Upper lobe of left lung (tissue), 4 donors: ENCODE measurements at regions not wholly inside any gene's neighbourhood (a gene's known extent, or its start where the extent isn't known, plus 50 kb on each side); places are given as distances from the start of the nearest gene placed in this dataset.

Experiments used
- EP300 ChIP-seq, 4 donors: sonication (generic); formaldehyde crosslinking; IDR thresholded peaks; one replicate each; pipeline ENCODE4 v1.5.1; 2017; ENCODE audit warnings: antibody characterized with exemption in 4 of 4, control low read depth in 2 of 4
- TF ChIP-seq, protein P1 (sequence below), 6 experiments: fragments of 450-650 bp in 4 of 6; fragments of 200-600 bp in 2 of 6; sonication (generic) in 2 of 6; IDR thresholded peaks; one replicate each; pipeline ENCODE4 v1.5.1; 2016 to 2019; ENCODE audit warnings: antibody characterized with exemption in 6 of 6

DNA sequence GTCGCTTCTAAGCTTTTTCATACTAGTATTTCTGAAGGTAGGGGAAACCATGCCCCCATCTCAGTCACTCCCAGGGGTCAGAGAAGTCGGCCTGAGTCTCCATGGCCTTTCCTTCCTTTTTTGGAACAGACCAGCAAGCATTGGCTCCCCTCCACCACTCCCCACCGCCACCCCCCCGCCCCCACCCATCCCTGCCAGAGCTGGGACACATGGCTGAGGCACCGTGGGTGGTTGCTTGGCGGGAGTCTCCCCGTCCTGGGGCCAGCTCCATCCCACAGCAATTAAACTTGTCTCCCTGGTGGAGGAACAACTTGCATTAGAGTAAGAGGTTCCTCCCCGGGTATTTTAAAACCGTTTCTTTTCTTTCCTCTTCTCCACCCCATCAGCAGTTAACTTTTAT lies 100.8 kb upstream of the TFPI start:
- TF ChIP-seq, protein P1, sequence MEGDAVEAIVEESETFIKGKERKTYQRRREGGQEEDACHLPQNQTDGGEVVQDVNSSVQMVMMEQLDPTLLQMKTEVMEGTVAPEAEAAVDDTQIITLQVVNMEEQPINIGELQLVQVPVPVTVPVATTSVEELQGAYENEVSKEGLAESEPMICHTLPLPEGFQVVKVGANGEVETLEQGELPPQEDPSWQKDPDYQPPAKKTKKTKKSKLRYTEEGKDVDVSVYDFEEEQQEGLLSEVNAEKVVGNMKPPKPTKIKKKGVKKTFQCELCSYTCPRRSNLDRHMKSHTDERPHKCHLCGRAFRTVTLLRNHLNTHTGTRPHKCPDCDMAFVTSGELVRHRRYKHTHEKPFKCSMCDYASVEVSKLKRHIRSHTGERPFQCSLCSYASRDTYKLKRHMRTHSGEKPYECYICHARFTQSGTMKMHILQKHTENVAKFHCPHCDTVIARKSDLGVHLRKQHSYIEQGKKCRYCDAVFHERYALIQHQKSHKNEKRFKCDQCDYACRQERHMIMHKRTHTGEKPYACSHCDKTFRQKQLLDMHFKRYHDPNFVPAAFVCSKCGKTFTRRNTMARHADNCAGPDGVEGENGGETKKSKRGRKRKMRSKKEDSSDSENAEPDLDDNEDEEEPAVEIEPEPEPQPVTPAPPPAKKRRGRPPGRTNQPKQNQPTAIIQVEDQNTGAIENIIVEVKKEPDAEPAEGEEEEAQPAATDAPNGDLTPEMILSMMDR (IDR thresholded peaks at IDR 0.05): no peak
- TF ChIP-seq EP300 (IDR thresholded peaks at IDR 0.05): no peak
